Liver (tissue), 3 donors: ENCODE measurements at regions not wholly inside any gene's neighbourhood (a gene's known extent, or its start where the extent isn't known, plus 50 kb on each side); places are given as distances from the start of the nearest gene placed in this dataset.

ENCODE experiments used
- CTCF ChIP-seq: fragments of 150-350 bp; IDR thresholded peaks from 2 replicates; pipeline ENCODE4 v1.5.1; 2017; ENCODE audit warnings: improper control_type of control experiment, low read depth, low read length; ENCODE audit not compliant: missing input control
- MAX ChIP-seq: IDR thresholded peaks from 2 replicates; pipeline ENCODE4 v1.6.1; 2016; ENCODE audit warnings: antibody characterized with exemption
- NR2F2 ChIP-seq: IDR thresholded peaks from 2 replicates; pipeline ENCODE4 v1.6.1; 2016; ENCODE audit warnings: antibody characterized with exemption
- RAD21 ChIP-seq, 2 donors: IDR thresholded peaks; 2 replicates each; pipeline ENCODE4 v1.6.1; 2016; ENCODE audit warnings: antibody characterized with exemption in 2 of 2, mild to moderate bottlenecking in 2 of 2
- TAF1 ChIP-seq: conservative IDR thresholded peaks from 2 replicates; pipeline ENCODE4 v1.6.1; 2016; ENCODE audit warnings: antibody characterized with exemption, mild to moderate bottlenecking
- donor health status: healthy.
- donor health status: healthy.

GRCh38 chr21:35882791-35883240 is 177.5 kb downstream of the SETD4 start:
- no peak for TF ChIP-seq CTCF
- TF ChIP-seq NR2F2, result no peak
- TF ChIP-seq RAD21 (IDR thresholded peaks at IDR 0.05), result no peak
- no peak for TF ChIP-seq TAF1
- no peak for TF ChIP-seq MAX
